GM18511 (cell line): ENCODE measurements at regions not wholly inside any gene's neighbourhood (a gene's known extent, or its start where the extent isn't known, plus 50 kb on each side); places are given as distances from the start of the nearest gene placed in this dataset.
"Not testable (repeated sequence)": the region's sequence is repeated elsewhere in the genome, so short reads cannot be mapped to it uniquely, and the experiment has no call there.

Source experiments
- ATAC-seq: cut with Tn5 transposase; IDR thresholded peaks from one replicate; pipeline ENCODE4 v1.9.1; 2021; ENCODE audit warnings: mild to moderate bottlenecking, moderate library complexity; ENCODE audit not compliant: unreplicated experiment

DNA sequence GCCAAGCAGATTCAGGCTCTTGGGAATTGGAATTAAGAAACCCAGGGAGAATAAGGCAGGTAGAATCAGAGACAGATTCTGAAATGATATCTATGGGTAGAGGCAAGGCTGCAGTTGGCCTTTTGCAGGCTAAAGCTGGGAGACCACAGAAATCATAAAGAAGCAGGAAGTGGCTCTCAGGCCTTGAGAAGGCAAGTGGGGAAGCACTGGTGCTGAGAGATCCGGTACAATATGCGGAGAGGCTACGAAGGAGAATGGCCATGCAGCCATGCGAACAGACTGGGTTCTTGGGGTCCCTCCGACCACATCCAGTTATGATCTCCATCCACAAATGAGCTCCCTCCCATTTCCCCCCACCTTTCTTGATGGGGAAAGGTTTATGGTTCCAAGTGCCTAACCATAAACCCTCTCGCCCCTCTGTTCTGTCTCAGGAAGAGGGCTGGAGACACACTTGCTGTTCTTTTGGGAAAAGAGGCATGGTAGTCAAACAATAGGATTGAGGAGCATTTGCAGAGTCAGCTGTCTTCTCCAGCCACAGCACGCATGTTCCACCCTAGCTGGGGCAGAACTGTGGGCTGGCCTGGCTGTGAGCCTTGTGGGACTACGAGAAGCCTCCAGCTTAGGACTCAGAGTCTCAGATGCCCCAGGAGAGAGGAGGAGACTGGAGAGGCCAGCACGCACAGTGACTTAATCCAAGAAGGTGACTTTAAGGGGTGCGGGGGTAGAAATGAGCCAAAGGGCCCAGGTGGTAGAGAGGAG is 99.6 kb downstream of the RPLP1 start:
- no peak for ATAC-seq

GRCh38 chr15:69553686-69554085 is 101.1 kb downstream of the RPLP1 start:
- ATAC-seq = no peak

- ATAC-seq = no peak
Measured at GRCh38 chr15:69554279-69554961, 101.8 kb downstream of the RPLP1 start.

DNA sequence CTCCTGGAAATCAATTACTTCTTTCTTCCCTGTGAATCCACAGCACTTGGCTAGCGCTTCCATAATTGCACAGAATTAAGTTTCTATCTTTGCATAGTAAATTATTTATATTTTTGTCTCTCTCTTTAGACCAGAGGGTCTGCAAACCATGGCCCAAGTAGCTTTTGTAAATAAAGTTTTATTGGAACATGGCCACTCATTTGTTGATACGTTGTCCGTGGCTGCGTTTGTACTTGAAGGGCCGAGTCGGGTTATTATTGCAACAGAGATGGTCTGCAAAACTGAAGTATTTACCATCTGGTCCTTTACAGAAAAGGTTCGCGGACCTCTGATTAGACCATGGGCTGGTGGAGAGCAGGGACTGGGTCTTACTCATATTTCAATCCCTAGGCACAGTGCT is 102.5 kb downstream of the RPLP1 start:
- no peak for ATAC-seq

DNA sequence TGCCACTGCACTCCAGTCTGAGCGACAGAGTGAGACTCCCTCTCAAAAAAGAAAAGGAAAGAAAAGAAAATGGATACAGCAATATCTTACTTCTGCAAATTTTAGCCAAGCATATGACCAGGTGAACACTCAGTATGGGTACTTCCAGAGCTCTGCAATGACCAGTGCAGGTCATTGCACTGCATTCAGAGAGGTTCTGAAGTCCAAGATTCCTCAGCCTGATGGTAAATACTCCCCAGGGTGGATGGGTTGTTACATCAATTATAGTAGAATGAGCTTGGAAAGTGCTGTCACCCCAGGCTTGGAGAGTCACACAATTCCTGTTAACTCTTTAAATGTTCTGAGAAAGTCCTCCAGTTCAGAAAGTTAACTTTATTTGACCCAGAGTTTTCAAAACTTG is 103.7 kb downstream of the RPLP1 start:
- ATAC-seq = no peak

DNA sequence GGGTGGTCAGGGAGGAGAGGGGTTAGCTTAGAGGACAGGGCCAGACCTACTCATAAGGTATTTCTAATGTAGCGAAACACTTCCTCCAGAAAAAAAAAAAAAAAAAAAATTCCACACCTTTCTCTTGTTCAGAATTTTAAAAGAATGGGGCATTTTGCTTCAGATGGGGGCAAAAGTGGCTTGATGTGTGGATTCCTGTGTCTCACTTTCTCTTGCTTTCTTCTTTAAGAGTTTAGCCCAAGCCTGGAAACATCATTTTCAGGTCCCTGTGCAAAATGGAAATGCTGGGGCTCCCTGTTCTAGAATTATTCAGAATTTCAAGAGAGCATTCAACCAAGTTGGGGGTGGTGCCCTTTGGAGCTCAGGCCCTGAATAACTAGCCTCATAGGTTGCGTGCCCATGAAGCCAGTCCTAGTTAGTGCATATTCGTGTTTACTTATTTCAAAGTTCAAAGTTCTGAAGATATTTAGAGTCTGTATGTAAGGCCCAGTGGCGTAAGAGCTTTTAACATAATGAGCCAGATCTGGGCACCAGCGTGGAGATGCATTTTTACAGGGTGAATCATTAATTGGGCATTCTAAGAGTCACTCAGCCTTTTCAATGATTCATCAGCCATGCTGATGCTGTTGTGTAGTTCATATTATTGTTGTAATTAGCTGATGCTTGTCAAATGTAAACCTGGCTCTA is 104.5 kb downstream of the RPLP1 start:
- no peak for ATAC-seq

DNA sequence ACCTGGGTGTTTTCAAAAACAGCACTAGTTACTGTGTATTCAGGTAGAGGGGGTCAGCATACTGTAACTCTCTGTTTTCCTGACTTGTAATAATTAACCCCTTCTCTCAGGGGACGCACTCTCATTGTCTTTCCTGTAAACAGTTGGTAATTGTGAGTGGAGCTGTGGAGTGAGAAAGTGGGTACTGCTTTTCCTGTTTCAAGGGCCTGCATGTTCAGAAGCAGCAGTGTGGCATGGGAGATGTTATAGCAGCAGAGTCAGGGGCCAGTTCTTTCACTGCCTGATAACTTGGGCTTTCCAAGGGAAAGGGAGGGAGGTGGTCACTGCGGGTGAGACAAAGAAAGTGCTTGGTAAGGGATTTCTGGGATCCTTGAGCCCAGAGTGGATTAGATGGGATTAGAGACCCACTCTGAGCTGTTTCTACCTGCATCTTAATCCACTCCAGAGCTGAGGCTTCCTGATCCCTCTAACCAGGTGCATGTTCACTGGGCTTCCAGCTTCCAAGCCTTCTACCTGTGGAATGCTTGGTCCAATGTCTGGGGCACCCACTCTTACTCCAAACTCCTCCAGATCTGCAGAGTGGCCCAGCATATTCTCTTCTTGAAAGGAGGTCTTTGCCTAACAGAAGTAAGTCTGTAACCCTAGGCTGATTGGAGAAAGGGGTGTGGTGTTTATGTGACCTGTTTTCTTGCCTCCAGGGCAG is 105.2 kb downstream of the RPLP1 start:
- no peak for ATAC-seq

GRCh38 chr15:69559440-69560190 is 107.0 kb downstream of the RPLP1 start:
- no peak for ATAC-seq

GRCh38 chr15:69561071-69561784 is 108.6 kb downstream of the RPLP1 start:
- ATAC-seq = no peak

DNA sequence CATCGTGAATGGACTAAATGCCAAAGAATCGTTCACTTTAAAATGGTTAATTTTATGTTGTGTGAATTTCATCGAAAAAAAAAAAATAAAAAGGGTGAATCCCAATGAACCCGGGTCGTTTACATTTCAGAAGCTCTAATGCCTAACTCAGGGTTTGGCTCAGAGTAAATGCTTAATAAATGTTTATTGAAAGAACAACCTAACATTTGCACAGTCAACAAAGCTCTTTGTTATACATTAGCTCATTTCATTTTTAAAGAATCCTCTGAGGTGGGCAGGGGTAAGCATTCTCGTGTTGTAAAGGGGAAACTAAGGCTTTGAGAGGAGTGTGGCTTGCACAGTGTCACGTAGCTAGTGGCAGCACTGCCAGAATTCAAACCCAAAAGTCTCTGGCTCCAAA is 109.5 kb downstream of the RPLP1 start:
- no peak for ATAC-seq

GRCh38 chr15:69562564-69562963 is 109.9 kb downstream of the RPLP1 start:
- no peak for ATAC-seq

DNA sequence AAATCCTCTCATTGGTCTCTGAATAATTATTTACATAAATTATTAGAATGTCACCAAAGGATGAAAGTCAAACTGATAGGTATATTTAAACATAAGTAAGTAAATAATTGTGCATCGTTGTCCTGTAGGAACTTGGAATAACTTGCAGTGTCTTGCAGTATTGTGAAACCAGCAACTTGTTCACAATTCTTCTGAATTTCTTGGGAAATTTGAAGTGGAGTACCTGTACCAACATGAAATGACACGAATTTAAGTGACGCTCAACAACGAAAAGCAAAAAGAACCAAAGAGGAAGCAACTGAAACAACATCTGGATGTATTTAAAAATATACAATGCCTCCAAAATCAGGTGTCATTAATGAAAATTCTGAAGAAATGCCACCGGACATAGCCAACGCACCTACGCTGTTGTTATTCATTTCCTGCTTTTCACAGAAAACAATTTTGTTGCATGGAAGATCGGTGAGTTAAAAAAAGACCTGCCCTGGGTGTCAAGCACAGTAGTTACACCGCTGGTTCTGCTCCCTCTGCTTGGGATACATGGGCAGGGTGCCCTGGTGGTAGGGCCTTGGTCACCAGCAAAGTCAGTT is 112.5 kb downstream of the RPLP1 start:
- ATAC-seq = no peak

DNA sequence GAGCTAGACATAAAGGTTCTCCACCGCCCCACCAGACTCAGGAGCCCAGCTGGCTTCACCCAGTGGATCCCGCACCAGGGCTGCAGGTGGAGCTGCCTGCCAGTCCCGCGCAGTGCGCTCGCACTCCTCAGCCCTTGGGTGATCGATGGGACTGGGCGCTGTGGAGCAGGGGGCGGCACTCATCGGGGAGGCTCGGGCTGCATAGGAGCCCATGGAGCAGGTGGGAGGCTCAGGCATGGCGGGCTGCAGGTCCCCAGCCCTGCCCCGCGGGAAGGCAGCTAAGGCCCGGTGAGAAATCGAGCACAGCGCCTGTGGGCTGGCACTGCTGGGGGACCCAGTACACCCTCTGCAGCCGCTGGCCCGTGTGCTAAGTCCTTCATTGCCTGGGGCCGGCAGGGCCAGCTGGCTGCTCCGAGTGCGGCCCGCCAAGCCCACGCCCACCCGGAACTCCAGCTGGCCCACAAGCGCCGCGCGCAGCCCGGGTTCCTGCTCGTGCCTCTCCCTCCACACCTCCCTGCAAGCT is 114.7 kb downstream of the RPLP1 start:
- ATAC-seq = not testable (repeated sequence)

DNA sequence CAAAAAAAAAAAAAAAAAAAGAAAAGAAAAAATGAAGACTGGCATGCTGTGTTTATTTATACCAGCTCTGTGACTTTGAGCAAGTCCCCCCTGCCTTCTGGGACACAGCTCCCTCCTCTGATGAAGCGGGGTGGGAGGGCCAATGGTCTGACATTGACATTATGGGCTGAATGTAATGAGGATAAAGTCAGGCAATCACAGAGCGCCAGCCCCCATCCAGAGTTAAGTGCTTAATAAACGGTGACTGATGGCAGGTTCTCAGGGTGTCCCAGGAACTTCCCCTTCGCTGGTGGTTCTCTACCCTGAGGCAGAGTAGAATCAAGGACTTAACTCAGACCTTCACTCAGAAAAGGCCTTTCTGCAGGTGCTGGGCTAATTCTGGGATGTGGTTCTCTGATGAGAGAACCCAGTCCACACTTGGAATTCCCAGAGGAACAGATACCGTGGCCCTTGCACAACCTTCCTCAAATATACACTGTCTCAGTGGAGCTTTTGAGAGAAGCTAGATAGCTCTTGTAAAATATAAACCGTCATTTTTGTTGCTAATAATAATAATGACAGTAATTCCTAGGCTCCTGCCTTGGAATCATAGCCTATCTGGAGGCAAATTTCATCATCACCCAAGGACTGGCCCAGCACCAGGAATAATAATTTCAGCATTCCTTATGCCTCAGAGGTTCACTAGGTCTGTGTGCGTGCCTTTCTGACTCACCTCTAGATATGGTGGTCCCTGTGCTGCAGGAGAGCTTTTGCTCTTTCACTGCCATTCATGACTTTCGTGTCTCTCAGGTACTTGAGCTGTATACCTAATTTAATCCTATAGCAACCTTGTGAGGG is 115.8 kb downstream of the RPLP1 start:
- no peak for ATAC-seq

GRCh38 chr15:69570454-69570853 is 117.8 kb downstream of the RPLP1 start:
- no peak for ATAC-seq

GRCh38 chr15:69570997-69571396 is 118.4 kb downstream of the RPLP1 start:
- ATAC-seq = no peak

GRCh38 chr15:69573278-69573677 is 120.7 kb downstream of the RPLP1 start:
- ATAC-seq = not testable (repeated sequence)

DNA sequence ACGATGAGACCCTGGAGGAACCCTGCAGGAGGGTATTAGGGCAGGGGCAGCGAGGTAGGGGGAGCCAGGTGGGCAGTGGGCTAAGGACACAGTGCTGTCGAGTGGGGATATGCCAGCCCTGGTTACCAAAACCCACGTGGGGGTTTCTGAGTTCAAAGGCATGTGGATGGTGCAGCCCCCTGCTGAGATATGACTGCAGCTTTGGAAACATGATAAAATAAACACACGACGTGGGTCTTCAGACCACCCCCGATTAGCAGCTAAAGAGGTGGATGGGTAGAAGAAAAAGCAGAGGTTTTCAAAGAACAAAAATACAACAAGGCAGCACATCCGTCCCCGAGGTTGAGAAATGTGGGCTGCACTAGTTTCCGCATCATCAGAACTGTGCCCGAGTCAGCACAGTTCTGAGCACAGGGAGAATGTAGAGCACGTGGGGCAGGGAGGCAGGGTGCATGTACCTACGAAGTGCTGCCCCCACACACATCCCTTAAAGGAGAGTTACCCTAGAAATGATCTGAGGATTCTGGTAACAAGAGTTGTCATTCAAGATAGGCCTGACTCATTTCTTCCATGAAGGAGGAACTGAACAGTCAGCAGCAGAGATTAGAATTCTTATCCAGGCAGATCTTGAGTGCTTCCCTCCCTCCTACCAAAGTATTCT is 121.3 kb downstream of the RPLP1 start:
- no peak for ATAC-seq
